CD4-positive, alpha-beta T cell treated with Interleukin-15 for 4 hours (primary cell): ENCODE measurements at regions not wholly inside any gene's neighbourhood (a gene's known extent, or its start where the extent isn't known, plus 50 kb on each side); places are given as distances from the start of the nearest gene placed in this dataset.

Experiments used
- DNase-seq: peaks from one replicate; pipeline ENCODE4 v3.0.0-alpha.2; 2020; ENCODE audit warnings: low spot score

DNA sequence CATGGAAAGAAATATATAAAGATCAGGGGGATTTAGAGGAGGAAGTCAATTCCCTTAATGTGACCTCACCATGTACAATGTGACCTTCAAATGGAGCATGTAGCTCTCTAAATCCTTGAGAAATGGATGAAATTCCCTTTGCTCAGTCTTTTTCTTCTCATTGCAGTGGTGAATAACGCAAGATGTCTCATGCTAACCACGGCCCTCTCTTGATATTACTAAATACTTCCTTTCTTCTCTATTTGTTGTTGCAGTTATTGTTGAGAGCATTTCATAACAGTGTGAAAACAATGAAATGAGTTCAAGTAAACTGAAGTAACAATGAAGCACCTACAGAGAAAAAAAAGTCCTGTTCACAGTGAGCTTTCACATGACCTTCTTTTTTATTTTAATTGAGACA lies 55.6 kb downstream of the ZNF281 start:
- no peak for DNase-seq

DNA sequence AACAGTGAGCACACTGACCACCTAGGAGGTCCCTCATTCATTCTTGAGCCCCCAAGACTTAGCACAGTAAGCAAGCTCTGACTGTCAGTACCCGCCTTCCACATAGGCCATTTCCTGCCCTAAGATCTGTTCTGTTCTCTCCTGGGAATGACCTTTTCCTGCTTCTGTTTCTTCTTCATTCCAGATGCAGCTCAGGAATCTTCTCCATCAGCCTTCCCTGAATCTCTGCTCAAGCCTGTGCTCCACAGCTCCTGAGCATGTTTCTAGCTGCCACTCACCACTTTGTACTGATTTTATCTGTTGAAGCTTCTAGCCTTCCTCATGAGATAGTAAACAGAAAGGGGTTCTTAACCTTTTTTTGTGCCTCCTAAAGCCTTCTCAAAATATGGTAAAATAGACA lies 56.6 kb downstream of the ZNF281 start:
- no peak for DNase-seq

DNA sequence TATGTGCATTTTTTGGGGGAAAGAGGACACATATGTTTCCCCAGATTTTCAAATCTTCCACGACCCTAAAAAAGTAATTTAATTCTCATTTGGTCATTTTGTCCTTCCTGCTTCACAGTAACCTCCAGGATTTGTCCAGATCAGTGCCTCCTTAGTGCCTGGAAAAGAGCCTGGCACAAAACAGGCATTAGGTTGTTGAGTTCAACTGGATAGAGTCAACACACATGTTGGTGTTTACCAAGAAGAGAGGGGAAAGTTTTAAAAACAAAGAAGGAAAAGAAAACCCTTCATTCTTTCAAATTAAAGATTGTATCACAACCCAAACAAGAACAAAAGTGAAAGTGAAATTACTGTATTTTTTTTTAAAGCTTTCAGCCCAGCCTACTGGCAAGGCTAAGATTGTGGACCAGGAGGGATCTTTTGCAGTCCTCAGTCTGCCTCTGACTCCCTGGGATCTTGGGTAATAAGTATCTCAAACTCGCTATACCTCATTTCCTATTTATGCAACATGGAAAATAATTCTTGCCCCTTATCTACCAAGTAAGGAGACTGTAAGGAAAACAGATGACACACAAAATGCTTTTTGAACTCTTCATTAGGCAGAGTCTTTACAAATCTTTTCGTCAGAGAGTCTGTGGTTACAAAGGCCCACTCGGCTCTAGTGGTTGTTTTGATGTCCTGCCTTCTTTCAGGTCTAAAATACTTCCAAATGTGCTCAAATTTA lies 57.8 kb downstream of the ZNF281 start:
- peak; percentile 12 for DNase-seq

DNA sequence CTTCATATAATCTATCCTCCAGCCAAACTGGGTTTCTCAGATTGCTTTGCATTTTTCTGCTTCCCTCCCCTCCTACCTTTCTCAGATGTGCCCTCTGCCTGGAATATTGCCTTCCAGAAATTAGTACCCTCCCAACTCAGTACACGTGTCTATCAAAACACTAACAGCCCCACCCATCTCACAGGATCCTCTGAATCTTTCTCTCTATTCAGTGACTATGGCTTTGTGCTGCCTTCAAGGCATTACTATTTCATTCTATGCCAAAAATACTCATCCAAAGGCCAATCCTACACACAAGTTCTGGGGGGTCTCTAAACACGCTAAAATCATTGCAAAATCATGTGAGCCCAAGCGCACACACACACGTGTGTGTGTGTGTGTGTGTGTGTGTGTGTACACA lies 58.4 kb downstream of the ZNF281 start:
- DNase-seq: no peak

DNA sequence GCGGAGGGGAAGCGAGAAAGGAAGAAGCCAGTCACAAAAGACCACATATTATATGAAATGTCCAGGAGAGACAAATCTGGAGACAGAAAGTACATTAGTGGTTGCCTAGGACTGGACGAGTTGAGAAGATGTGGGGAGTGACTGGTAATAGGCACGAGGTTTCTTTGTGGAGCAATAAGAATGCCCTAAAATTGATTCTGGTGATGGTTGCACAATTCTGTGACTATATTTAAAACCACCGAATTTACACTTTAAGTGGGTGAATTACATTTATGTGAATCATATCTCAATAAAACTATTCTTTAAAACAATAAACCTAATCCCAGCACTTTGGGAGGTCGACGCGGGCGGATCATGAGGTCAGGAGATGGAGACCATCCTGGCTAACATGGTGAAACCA lies 63.1 kb downstream of the ZNF281 start:
- no peak for DNase-seq

DNA sequence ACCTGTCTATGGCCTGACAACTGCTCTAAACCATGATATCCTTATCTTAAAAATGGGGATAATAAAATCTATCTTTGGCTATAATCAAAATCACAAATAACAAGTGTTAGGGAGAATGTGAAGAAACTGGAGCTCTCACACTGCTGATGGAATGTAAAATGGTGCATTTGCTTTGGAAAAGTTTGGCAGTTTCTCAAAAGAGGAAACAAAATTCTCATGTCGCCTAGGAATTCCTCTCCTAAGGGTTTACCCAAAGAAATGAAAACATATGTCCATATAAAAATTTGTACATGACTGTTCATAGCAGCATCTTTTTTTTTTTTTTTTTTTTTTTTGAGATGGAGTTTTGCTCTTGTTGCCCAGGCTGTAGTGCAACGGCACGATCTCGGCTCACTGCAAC lies 64.3 kb downstream of the ZNF281 start:
- DNase-seq: no peak

DNA sequence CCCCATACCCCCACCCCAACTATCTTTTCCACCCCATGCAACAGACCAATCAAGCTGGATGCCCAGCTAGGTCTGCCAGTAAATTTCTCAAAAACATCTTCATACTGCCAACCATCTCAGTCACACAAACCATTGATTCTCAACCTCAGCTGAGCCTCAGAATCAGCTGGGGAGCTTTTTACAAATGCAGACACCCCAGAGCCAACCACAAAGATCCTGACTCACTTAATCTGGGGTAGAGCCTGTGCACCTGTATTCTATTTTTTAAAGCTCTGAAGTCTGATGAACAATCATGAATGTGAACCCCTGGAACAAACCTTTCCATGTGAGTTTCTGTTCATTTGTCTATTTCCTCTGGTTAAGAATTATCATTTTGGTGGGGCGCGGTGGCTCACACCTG lies 66.0 kb downstream of the ZNF281 start:
- DNase-seq: no peak

DNA sequence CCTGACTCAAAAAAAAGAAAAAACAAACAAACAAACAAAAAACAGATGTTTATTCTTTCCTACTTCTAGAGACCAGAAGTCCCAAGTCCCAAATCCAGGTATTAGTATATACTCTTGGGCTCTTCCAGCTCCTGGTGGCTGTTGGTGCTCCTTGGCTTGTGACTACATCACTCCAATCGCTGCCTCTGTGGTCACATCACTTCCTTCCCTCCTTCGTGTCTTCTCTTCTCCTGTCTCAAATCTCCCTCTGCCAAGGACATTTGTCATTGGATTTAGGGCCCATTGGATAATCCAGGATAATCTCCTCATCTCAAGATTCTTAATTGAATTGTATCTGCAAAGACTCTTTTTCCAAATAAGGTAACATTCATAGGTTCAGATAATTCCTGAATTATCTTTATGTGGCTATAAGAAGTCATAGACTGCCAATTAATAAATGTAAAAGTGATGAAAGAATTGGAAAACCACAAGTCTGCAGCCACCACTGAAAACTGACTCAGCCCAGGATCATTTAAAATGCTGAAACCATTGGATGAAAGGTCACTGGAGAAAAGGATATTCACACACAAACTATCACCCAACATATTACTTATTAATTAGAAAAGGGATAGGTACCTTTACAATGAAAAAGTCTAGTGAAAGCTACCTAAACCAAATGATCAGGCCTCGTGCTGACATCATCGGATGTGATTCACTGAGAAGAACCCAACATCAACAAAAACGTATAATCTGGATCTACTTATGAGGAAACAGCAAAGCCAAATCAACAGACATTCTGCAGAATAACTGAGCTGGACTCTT lies 67.1 kb downstream of the ZNF281 start:
- DNase-seq: no peak

DNA sequence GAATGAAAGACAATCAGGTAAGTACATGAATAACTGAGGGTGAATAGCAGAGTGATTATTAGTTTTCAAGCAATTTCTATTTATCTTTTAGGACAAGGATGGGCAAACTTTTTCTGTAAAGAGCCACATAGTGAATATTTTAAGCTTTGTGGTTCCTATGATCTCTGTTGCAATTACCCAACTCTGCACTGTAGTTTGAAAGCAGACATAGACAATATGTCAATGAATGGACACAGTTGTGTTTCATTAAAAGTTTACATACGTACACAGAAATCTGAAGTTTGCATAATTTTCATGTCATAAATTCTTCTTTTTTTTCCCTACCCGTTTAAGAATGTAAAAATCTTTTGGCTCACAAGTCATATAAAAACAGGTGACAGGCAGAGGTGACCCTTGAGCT lies 71.4 kb downstream of the ZNF281 start:
- DNase-seq: no peak

DNA sequence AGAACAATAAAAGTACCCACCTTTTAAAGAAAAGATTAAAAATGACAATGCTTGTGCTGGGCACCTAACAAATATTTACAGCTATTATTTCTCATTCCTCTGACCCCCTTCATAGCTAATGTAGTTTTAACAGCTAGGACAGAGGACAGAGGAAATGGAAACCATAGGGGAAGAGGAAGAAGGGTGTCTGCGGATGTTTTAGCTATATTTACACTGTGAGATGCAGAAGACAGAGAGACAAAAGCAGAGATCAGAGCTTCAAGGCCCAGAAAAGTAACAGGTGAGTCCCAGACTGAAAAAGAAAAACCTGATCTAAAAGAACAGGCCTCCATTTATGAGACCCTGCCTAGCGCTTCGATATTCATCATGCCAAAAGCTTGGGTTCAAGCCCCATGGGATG lies 72.0 kb downstream of the ZNF281 start:
- DNase-seq: no peak

DNA sequence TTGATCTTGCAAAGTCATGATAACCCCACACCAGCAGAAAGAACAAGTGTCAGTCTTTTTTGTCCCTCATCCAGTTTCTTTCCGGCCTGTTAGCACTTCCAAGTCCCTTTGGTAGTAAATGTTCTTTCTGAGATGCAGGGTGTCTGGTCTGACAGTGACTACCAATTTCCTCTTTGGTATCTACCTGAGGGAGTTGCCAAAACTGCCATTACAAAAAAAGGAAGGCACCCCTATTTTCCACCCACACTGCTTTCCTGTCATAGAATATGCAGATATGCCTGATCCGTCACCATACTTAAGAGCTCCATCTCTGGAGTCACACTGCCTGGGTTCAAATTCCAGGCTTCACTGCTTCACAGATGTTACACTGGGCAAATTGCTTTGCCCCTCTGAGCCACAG lies 72.4 kb downstream of the ZNF281 start:
- DNase-seq: no peak

DNA sequence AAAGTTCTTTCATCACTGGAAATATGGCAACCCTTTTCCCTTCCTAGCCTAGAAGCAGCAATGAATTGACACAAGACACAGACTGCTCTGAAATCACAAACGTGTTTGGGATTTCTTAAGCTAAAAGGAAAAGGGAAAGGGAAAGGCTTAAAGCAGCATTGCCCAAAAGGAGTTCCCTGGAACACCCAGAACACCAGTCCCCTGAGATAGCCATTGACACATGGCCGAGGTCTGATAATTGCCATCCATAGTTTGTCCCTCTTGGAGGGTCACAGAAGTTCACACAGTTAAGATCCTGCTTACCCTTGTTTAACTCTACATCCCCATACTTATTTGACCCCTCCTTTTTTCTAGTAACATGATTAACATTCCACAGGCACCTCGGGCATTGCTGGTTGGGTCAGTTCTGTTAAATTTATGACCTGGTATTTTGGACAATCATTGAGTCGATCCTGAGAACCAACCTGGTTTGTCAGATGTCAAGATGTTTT lies 72.9 kb downstream of the ZNF281 start:
- DNase-seq: no peak

DNA sequence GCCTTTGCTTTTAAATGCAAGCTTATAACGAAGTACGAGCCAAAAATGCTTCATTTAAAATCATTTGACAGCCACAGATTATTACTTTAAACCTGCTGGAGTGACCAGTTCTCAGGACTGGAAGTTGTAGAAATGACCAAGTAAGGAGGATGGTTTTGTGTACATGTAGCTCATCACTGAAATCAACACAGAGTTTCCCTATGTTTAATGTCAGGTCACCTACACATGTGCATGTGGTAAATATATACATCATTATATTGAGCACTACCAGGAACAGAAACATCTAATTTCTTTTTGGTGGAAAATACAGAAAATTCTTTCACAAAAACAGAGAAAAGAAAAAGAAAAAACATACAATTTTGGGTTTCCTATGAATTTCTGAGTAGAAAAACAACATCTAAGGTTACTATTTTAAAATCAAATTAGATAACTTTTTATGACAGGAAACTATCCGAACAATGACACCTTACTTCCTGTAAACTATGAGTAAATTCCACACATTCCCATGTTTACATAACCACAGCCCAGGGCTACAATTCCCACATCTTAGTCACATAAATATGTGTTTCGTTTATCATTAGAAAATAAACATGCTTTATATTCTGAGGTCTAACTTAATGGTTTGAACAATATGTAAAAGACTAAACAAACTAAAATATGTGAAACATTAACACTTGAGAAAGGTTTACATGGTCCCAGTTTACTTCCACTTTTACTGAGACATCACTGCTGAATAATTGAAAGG lies 73.6 kb downstream of the ZNF281 start:
- no peak for DNase-seq

DNA sequence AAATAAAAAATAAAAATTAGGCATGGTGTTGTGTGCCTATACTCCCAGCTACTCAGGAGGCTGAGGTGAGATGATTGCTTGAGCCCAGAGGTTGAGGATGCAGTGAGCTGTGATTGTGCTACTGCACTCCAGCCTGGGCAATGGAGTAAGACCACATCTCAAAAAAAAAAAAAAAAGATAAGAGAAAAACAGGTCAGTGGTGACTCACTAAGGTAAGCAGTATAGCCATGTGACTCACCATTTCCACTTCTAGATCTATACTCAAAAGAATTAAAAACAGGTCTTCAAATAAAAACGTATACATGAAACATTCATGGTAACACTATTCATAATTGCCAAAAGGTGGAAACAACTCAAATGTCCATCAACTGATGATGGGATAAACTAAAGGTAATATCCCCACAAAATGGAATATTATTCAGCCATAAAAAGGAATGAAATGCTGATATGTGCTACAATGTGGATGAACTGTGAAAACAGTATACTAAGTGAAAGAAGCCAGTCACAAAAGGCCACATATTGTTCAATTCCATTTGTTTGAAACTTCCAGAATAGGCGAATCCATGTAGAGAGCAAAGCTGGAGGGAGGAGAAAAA lies 75.1 kb downstream of the ZNF281 start:
- DNase-seq: no peak

DNA sequence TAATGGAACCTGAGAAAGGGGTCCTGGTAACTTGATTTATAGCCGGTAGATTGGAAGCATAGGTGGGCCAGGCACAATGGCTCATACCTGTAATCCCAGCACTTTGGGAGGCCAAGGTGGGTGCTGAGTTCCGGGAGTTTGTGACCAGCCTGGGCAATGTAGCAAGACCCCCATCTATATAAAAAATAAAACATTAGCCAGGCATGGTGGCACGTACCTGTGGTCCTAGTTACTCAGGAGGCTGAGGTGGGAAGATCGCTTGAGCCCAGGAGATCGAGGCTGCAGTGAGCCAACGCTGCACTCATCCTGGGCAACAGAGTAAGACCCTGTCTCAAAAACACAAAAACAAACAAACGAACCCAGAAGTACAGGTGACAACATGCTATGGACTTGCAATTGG lies 76.5 kb downstream of the ZNF281 start:
- DNase-seq: no peak

DNA sequence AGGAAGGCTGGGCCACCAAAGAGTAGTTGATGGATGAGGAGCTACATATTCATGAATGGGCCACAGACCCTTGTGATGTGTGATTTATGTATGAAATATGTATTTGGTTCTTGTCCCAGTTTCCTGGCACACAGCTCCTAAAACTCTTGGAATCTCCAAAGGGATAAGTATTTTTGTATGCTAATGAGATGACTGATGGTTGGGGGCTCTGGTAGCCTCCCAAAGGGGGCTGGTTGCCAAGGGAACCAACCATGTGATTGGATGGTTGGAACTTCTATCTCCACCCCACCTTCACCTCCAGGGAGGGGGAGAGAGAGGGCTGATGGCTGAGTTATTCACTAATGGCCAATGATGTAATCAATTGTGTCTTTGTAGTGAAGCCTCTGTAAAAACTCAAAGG lies 77.1 kb downstream of the ZNF281 start:
- DNase-seq: no peak

DNA sequence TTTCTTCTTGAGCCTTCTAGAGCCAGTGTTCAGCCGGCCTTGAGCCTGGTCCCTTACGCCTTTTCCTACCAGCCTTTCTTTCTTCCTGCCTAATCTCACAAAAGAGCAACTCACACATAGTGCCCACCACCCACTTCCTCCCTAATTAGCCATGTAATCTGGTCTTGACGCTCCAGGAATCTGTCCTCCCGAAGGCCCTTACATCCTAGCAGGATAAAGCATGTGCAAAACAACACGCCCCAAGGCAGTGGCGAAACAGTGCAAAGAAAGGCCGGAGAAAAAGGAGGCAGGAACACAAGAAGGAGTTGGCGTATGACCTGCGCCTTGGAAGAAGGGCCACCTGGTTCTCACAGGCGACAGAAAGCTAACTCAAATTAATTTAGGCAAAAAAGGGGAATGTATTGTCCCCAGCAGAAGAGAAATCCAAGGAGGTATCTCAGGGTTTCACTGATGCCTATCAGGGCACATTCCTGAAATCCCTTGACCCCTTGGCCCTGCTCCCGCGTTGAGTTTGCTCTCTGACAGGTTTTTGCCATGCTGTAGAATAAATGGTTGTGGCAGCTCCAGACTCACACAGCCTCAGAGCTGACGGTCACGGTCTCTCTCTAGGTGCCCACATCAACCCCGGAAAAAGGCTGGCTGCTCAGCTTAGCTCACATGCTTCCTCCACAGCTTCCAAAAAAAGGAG lies 79.0 kb downstream of the ZNF281 start:
- DNase-seq: no peak

DNA sequence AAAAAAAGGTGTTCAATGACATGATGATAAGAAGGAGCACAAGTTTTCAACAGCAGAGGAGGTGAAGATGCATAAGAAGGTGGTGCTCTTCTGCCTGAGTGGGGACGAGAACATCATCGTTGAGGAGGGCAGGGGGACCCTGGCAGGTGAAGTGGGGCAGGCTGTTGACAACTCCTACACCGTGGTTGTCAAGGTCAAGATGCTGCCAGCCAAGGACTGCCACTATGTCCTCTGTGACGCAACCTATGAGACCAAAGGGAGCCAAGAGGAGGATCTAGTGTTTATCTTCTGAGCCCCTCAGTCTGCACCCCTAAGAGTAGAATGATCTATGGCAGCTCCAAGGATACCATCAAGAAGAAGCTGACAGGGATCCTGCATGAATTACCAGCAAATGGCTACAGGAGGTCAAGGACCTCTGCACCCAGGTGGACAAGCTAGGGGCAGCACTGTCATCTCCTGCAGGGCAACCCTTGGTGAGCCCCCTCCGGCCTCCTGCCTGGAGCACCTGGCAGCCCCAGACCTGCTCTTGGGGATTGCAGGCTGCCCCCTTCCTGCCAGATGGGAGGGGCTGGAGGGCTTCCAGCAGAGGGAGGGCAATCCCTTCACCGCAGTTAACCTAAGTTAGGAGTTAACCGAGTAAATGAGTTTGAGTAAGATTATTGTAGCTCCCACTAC lies 80.5 kb downstream of the ZNF281 start:
- no peak for DNase-seq

DNA sequence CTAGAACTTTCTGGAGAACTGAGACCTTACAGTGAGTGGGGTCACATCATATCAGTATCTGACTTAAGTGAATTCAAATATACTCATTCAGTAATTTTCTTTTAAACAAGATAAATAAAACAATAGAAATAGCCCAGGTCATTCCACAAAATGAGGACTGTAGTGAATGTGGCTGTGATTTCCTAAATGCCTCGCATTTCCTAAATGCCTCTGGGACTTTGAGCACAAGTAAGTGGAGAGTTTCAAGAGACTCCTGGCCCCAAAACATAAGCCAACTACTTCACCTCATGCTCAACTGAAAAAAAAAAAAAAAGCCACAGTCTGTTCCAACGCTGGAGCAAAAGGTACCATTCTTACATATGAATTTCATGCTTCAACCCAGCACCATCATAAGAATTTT lies 81.5 kb downstream of the ZNF281 start:
- DNase-seq: no peak

DNA sequence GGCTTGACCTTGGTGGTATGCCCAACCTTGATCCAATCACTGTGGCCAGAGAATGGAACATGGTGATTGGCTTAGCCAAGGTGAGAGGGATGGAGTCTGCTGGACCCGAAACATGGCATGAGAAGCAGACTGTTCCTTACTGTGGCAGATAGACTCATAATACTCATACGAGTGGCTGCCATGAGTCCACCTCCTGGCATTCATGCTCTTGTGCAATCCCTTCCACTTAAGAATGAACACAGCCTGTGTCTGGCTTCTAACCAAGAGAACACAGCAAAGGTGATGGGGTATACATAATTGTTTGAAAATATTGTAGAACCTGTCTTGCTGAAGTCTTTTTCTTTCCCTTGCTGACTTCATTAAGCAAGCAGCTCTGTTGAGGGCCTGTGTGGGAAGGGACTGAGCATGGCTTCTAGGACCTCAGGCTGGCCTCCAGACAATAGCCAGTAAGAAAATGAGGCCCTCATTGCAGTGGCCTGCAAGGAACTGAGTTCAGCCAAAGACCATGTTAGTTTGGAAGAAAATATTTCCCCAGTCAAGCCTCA lies 85.9 kb downstream of the ZNF281 start:
- DNase-seq: no peak

DNA sequence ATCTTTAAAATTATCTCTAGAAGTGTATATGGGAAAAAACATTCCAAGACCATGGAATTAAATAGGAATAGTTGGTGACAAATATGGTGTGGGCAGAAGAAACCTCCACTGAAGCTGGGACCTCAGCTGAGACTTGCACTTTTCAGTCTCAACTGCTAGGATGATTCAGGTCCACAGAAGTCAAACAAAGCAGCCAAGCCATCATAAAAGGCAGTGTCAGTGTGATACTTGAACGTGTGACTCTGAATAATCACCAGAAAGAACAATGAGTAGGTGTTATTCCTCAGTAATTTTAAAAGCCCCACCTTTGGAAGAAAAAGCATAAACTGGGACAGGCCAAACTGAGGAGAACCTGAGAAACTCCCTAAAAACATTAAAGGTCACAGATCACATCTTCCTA lies 90.7 kb downstream of the ZNF281 start:
- no peak for DNase-seq
